ENCODE measurements at regions not wholly inside any gene's neighbourhood (a gene's known extent, or its start where the extent isn't known, plus 50 kb on each side); places are given as distances from the start of the nearest gene placed in this dataset.

- BruUV-seq (replicated peaks): no TSS peak
- Histone ChIP-seq H3K4me2 (ENCODE audit: control insufficient read depth, insufficient read depth) (no peak overlapping the region), H3K27me3 (replicated peaks in 1 of 2; ENCODE audit: control insufficient read depth in 2 of 2, insufficient read depth in 2 of 2, low read length in 1 of 2) (no peaks in the 10 kb centered on the region), H3K4me1 (ENCODE audit: control insufficient read depth, insufficient read depth, low read length) (no peaks in the 10 kb centered on the region), H3K27ac (ENCODE audit: control insufficient read depth, insufficient read depth) (no peak overlapping the region), H2AFZ (ENCODE audit: control insufficient read depth, low read depth, low read length) (no peak overlapping the region), H3K79me2 (ENCODE audit: control insufficient read depth, insufficient read depth, low read length) (no peaks in the 10 kb centered on the region), H4K20me1 (ENCODE audit: control insufficient read depth, insufficient read depth) (no peaks in the 10 kb centered on the region), H3K9me3 (replicated peaks; ENCODE audit: control insufficient read depth, insufficient read depth, low read length) (no peaks in the 10 kb centered on the region), H3K4me3 (no peak overlapping the region), H3K9ac (ENCODE audit: control insufficient read depth, insufficient read depth, low read length) (no peak overlapping the region), H3K36me3 (ENCODE audit: control insufficient read depth in 2 of 2, insufficient read depth in 2 of 2, low read length in 1 of 2) (no peaks in the 10 kb centered on the region)
- POLR2A ChIA-PET: no interaction called here
- CTCF ChIA-PET: no interaction called here
- ATAC-seq (no peak), DNase-seq (ENCODE audit: low read depth, low spot score) (no peak), FAIRE-seq (no peak)
- SMC1A ChIA-PET (ENCODE audit: uncharacterized antibody, unreplicated experiment): no interaction called here
- intact Hi-C loops (cut with micrococcal nuclease; ENCODE audit: unreplicated experiment) (no loop called here), in situ Hi-C loops (cut with MboI) (no loop called here)
- RAD21 ChIA-PET (ENCODE audit: unreplicated experiment): no interaction called here
- TF ChIP-seq, protein P1, sequence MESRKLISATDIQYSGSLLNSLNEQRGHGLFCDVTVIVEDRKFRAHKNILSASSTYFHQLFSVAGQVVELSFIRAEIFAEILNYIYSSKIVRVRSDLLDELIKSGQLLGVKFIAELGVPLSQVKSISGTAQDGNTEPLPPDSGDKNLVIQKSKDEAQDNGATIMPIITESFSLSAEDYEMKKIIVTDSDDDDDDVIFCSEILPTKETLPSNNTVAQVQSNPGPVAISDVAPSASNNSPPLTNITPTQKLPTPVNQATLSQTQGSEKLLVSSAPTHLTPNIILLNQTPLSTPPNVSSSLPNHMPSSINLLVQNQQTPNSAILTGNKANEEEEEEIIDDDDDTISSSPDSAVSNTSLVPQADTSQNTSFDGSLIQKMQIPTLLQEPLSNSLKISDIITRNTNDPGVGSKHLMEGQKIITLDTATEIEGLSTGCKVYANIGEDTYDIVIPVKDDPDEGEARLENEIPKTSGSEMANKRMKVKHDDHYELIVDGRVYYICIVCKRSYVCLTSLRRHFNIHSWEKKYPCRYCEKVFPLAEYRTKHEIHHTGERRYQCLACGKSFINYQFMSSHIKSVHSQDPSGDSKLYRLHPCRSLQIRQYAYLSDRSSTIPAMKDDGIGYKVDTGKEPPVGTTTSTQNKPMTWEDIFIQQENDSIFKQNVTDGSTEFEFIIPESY (IDR thresholded peaks at IDR 0.05): no peak
- TF ChIP-seq NFIC (IDR thresholded peaks at IDR 0.05; ENCODE audit: low read depth, low read length) (no peak), SIN3A (IDR thresholded peaks at IDR 0.05; ENCODE audit: low read depth, low read length) (no peak), BCL3 (IDR thresholded peaks at IDR 0.05; ENCODE audit: borderline replicate concordance, insufficient read depth, low read depth, low read length, poor library complexity, severe bottlenecking) (no peak), FOXM1 (IDR thresholded peaks at IDR 0.05; ENCODE audit: low read depth, low read length) (no peak), FOXK2 (IDR thresholded peaks at IDR 0.05) (no peak), CHD1 (IDR thresholded peaks at IDR 0.05; ENCODE audit: low read depth, low read length) (no peak), ZNF687 (IDR thresholded peaks at IDR 0.05) (no peak), TBL1XR1 (IDR thresholded peaks at IDR 0.05; ENCODE audit: low read depth, low read length) (no peak), SREBF1 (IDR thresholded peaks at IDR 0.05; ENCODE audit: low read length) (no peak), CBX5 (IDR thresholded peaks at IDR 0.05; ENCODE audit: low read depth) (no peak)
- TF ChIP-seq, protein P2, sequence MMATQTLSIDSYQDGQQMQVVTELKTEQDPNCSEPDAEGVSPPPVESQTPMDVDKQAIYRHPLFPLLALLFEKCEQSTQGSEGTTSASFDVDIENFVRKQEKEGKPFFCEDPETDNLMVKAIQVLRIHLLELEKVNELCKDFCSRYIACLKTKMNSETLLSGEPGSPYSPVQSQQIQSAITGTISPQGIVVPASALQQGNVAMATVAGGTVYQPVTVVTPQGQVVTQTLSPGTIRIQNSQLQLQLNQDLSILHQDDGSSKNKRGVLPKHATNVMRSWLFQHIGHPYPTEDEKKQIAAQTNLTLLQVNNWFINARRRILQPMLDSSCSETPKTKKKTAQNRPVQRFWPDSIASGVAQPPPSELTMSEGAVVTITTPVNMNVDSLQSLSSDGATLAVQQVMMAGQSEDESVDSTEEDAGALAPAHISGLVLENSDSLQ (IDR thresholded peaks at IDR 0.05): no peak
- 38% methylated on average over 2 of the region's 2 CpGs for WGBS (ENCODE audit: insufficient coverage, insufficient replicate concordance, low lambda C conversion rate, missing lambda C conversion rate)
These were observed 684.8 kb downstream of the LRRC70 start for GRCh38 chr5:63263411-63263810.

Measured in GM12878 (cell line).